ENCODE measurements at regions not wholly inside any gene's neighbourhood (a gene's known extent, or its start where the extent isn't known, plus 50 kb on each side); places are given as distances from the start of the nearest gene placed in this dataset.

GRCh38 chr1:177472567-177472966 is 301.8 kb downstream of the BRINP2 start:
- no peak for DNase-seq (ENCODE audit: low spot score)

- DNase-seq (ENCODE audit: low spot score): no peak
These were observed 300.5 kb downstream of the BRINP2 start for GRCh38 chr1:177471244-177471643.

GRCh38 chr1:177469519-177469918 is 298.8 kb downstream of the BRINP2 start:
- no peak for DNase-seq (ENCODE audit: low spot score)

- no peak for DNase-seq (ENCODE audit: low spot score)
These were observed 295.5 kb downstream of the BRINP2 start for GRCh38 chr1:177466286-177466685.

GRCh38 chr1:177464686-177465085 is 293.9 kb downstream of the BRINP2 start:
- no peak for DNase-seq (ENCODE audit: low spot score)

GRCh38 chr1:177451191-177451590 is 280.4 kb downstream of the BRINP2 start:
- DNase-seq (ENCODE audit: low spot score): no peak

GRCh38 chr1:177448652-177449357 is 278.0 kb downstream of the BRINP2 start:
- DNase-seq (ENCODE audit: low spot score): no peak

GRCh38 chr1:177448036-177448615 is 277.4 kb downstream of the BRINP2 start:
- no peak for DNase-seq (ENCODE audit: low spot score)

- DNase-seq (ENCODE audit: low spot score): no peak
These were observed 274.4 kb downstream of the BRINP2 start for GRCh38 chr1:177444997-177445746.

GRCh38 chr1:177443003-177443402 is 272.2 kb downstream of the BRINP2 start:
- no peak for DNase-seq (ENCODE audit: low spot score)

- no peak for DNase-seq (ENCODE audit: low spot score)
These were observed 271.8 kb downstream of the BRINP2 start for GRCh38 chr1:177442584-177442983.

- DNase-seq (ENCODE audit: low spot score): no peak
These were observed 270.5 kb downstream of the BRINP2 start for GRCh38 chr1:177441281-177441680.

- no peak for DNase-seq (ENCODE audit: low spot score)
These were observed 270.1 kb downstream of the BRINP2 start for GRCh38 chr1:177440821-177441220.

GRCh38 chr1:177439301-177439700 is 268.5 kb downstream of the BRINP2 start:
- no peak for DNase-seq (ENCODE audit: low spot score)

GRCh38 chr1:177435364-177435763 is 264.6 kb downstream of the BRINP2 start:
- no peak for DNase-seq (ENCODE audit: low spot score)

GRCh38 chr1:177432897-177433296 is 262.1 kb downstream of the BRINP2 start:
- DNase-seq (ENCODE audit: low spot score): no peak

- DNase-seq (ENCODE audit: low spot score): no peak
These were observed 260.4 kb downstream of the BRINP2 start for GRCh38 chr1:177431123-177431522.

GRCh38 chr1:177429234-177429633 is 258.5 kb downstream of the BRINP2 start:
- no peak for DNase-seq (ENCODE audit: low spot score)

GRCh38 chr1:177427811-177428210 is 257.1 kb downstream of the BRINP2 start:
- DNase-seq (ENCODE audit: low spot score): no peak

- no peak for DNase-seq (ENCODE audit: low spot score)
These were observed 255.7 kb downstream of the BRINP2 start for GRCh38 chr1:177426497-177426896.

- DNase-seq (ENCODE audit: low spot score): no peak
These were observed 254.4 kb downstream of the BRINP2 start for GRCh38 chr1:177425199-177425598.

- no peak for DNase-seq (ENCODE audit: low spot score)
These were observed 254.0 kb downstream of the BRINP2 start for GRCh38 chr1:177424744-177425143.

- no peak for DNase-seq (ENCODE audit: low spot score)
These were observed 252.3 kb downstream of the BRINP2 start for GRCh38 chr1:177423090-177423489.
